ENCODE measurements at regions not wholly inside any gene's neighbourhood (a gene's known extent, or its start where the extent isn't known, plus 50 kb on each side); places are given as distances from the start of the nearest gene placed in this dataset.

DNA sequence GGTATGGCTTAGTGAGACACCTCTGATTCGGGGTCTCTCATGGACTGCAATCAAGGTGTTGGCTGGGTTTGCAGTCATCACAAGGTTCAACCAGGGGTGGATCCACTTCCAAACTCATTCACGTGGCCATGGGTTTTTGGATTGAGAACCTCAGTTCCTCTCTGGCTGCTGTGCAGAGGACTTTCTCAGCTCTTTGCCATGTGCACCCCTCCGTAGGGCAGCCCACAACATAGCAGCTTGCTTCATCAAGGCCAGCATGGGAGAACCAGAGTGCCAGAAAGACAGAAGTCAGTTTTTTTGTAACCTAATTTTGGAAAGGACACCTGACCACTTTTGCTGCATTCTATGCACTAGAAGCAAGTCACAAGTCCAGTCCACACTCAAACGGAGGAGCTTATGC lies 154.9 kb downstream of the PJA1 start:
- TF ChIP-seq CTCF (IDR thresholded peaks at IDR 0.05; ENCODE audit: low read length) (no peak), EZH2phosphoT487 (IDR thresholded peaks at IDR 0.05; ENCODE audit: low read length) (no peak)

Data from MM.1S (cell line).